ENCODE measurements at regions not wholly inside any gene's neighbourhood (a gene's known extent, or its start where the extent isn't known, plus 50 kb on each side); places are given as distances from the start of the nearest gene placed in this dataset.

- H3K9me3 Mint-ChIP-seq, result no peaks in the 10 kb centered on the region
- no peak overlapping the region for H3K4me3 Mint-ChIP-seq
- no peak for DNase-seq (ENCODE audit: extremely low spot score, unreplicated experiment)
- no peaks in the 10 kb centered on the region for H3K4me1 Mint-ChIP-seq (ENCODE audit: unreplicated experiment)
- no peak for TF ChIP-seq CTCF (conservative IDR thresholded peaks at IDR 0.05)
- no peak overlapping the region for H3K27ac Mint-ChIP-seq
- H3K36me3 Mint-ChIP-seq, result no peaks in the 10 kb centered on the region
- no peaks in the 10 kb centered on the region for H3K27me3 Mint-ChIP-seq
These were observed 147.5 kb upstream of the RBFOX1 start for GRCh38 chr16:7185165-7185564.

GRCh38 chr16:7183768-7184167, 148.9 kb upstream of the RBFOX1 start:
- no peak for DNase-seq (ENCODE audit: extremely low spot score, unreplicated experiment)
- H3K36me3 Mint-ChIP-seq, result no peaks in the 10 kb centered on the region
- H3K4me1 Mint-ChIP-seq (ENCODE audit: unreplicated experiment), result no peaks in the 10 kb centered on the region
- no peaks in the 10 kb centered on the region for H3K27me3 Mint-ChIP-seq
- no peaks in the 10 kb centered on the region for H3K9me3 Mint-ChIP-seq
- H3K27ac Mint-ChIP-seq, result no peak overlapping the region
- H3K4me3 Mint-ChIP-seq, result no peak overlapping the region
- TF ChIP-seq CTCF (conservative IDR thresholded peaks at IDR 0.05), result no peak

GRCh38 chr16:7182510-7183109, 150.0 kb upstream of the RBFOX1 start:
- H3K27ac Mint-ChIP-seq, result no peak overlapping the region
- no peak overlapping the region for H3K4me3 Mint-ChIP-seq
- no peak for TF ChIP-seq CTCF (conservative IDR thresholded peaks at IDR 0.05)
- no peak for DNase-seq (ENCODE audit: extremely low spot score, unreplicated experiment)
- no peaks in the 10 kb centered on the region for H3K9me3 Mint-ChIP-seq
- H3K4me1 Mint-ChIP-seq (ENCODE audit: unreplicated experiment), result no peaks in the 10 kb centered on the region
- H3K27me3 Mint-ChIP-seq, result no peaks in the 10 kb centered on the region
- H3K36me3 Mint-ChIP-seq, result no peaks in the 10 kb centered on the region

- no peak for TF ChIP-seq CTCF (conservative IDR thresholded peaks at IDR 0.05)
- no peak overlapping the region for H3K4me3 Mint-ChIP-seq
- no peaks in the 10 kb centered on the region for H3K36me3 Mint-ChIP-seq
- no peaks in the 10 kb centered on the region for H3K4me1 Mint-ChIP-seq (ENCODE audit: unreplicated experiment)
- no peaks in the 10 kb centered on the region for H3K9me3 Mint-ChIP-seq
- no peak overlapping the region for H3K27ac Mint-ChIP-seq
- H3K27me3 Mint-ChIP-seq, result no peaks in the 10 kb centered on the region
- DNase-seq (ENCODE audit: extremely low spot score, unreplicated experiment), result no peak
These were observed 154.8 kb upstream of the RBFOX1 start for GRCh38 chr16:7177875-7178274.

GRCh38 chr16:7171151-7171550, 161.5 kb upstream of the RBFOX1 start:
- H3K27ac Mint-ChIP-seq, result no peak overlapping the region
- H3K27me3 Mint-ChIP-seq, result peaks cover 3% of the 10 kb centered on the region
- no peak overlapping the region for H3K4me3 Mint-ChIP-seq
- no peaks in the 10 kb centered on the region for H3K4me1 Mint-ChIP-seq (ENCODE audit: unreplicated experiment)
- no peak for DNase-seq (ENCODE audit: extremely low spot score, unreplicated experiment)
- no peaks in the 10 kb centered on the region for H3K9me3 Mint-ChIP-seq
- TF ChIP-seq CTCF (conservative IDR thresholded peaks at IDR 0.05), result no peak
- no peaks in the 10 kb centered on the region for H3K36me3 Mint-ChIP-seq

GRCh38 chr16:7167626-7168025, 165.0 kb upstream of the RBFOX1 start:
- H3K27me3 Mint-ChIP-seq, result peaks cover 3% of the 10 kb centered on the region
- no peak for TF ChIP-seq CTCF (conservative IDR thresholded peaks at IDR 0.05)

More at GRCh38 chr16:7167626-7168025, 165.0 kb upstream of the RBFOX1 start:
- Mint-ChIP-seq H3K4me3 (no peak overlapping the region), H3K36me3 (no peaks in the 10 kb centered on the region), H3K27ac (no peak overlapping the region), H3K9me3 (no peaks in the 10 kb centered on the region), H3K4me1 (ENCODE audit: unreplicated experiment) (no peaks in the 10 kb centered on the region)
- DNase-seq (ENCODE audit: extremely low spot score, unreplicated experiment), result no peak
